SK-N-SH treated with all-trans-retinoic acid at 6 μM for 48 hours (cell line): ENCODE measurements at regions not wholly inside any gene's neighbourhood (a gene's known extent, or its start where the extent isn't known, plus 50 kb on each side); places are given as distances from the start of the nearest gene placed in this dataset.

Experiments used
- ATAC-seq: fragments of 200-7000 bp; cut with Tn5 transposase; 3 replicates; pipeline ENCODE4 v1.9.1; 2020; ENCODE audit warnings: mild to moderate bottlenecking, moderate library complexity
- ARNTL ChIP-seq: fragments of 450-650 bp; formaldehyde crosslinking; IDR thresholded peaks from 2 replicates; pipeline ENCODE4 v1.5.0; 2020; ENCODE audit warnings: low read depth, mild to moderate bottlenecking, moderate library complexity, borderline replicate concordance
- BACH2 ChIP-seq: fragments of 250-450 bp; sonication (Bioruptor Pico); IDR thresholded peaks from 2 replicates; pipeline ENCODE4 v1.9.0; 2021; ENCODE audit warnings: mild to moderate bottlenecking, borderline replicate concordance
- CSDC2 ChIP-seq: fragments of 250-450 bp; sonication (Bioruptor Pico); IDR thresholded peaks from 2 replicates; pipeline ENCODE4 v1.5.0; 2020; ENCODE audit warnings: mild to moderate bottlenecking, moderate library complexity
- ESRRG ChIP-seq: fragments of 250-450 bp; sonication (Bioruptor Pico); IDR thresholded peaks from 2 replicates; pipeline ENCODE4 v1.6.1; 2021; ENCODE audit warnings: mild to moderate bottlenecking
- ISL1 ChIP-seq: fragments of 250-450 bp; sonication (Bioruptor Pico); IDR thresholded peaks from 2 replicates; pipeline ENCODE4 v2.1.2; 2022; ENCODE audit warnings: mild to moderate bottlenecking, moderate library complexity
- OSR1 ChIP-seq: fragments of 250-450 bp; sonication (Bioruptor Pico); IDR thresholded peaks from 2 replicates; pipeline ENCODE4 v1.8.0; 2022; ENCODE audit warnings: moderate library complexity, mild to moderate bottlenecking, inconsistent platforms
- PPARA ChIP-seq: fragments of 250-450 bp; sonication (Bioruptor Pico); IDR thresholded peaks from 2 replicates; pipeline ENCODE4 v1.5.0; 2020; ENCODE audit warnings: mild to moderate bottlenecking, borderline replicate concordance
- RARB ChIP-seq: fragments of 250-450 bp; sonication (Bioruptor Pico); IDR thresholded peaks from 2 replicates; pipeline ENCODE4 v1.8.0; 2021; ENCODE audit warnings: mild to moderate bottlenecking, moderate library complexity
- SNAI2 ChIP-seq: fragments of 250-450 bp; sonication (Bioruptor Pico); IDR thresholded peaks from 2 replicates; pipeline ENCODE4 v1.5.0; 2020; ENCODE audit warnings: mild to moderate bottlenecking, moderate library complexity
- TCF4 ChIP-seq: fragments of 250-450 bp; sonication (Bioruptor Pico); IDR thresholded peaks from 2 replicates; pipeline ENCODE4 v1.8.0; 2021; ENCODE audit warnings: mild to moderate bottlenecking, moderate library complexity, borderline replicate concordance
- TOX ChIP-seq: fragments of 250-450 bp; sonication (Bioruptor Pico); IDR thresholded peaks from 2 replicates; pipeline ENCODE4 v1.8.0; 2021; ENCODE audit warnings: mild to moderate bottlenecking, moderate library complexity, borderline replicate concordance
- ZC3H10 ChIP-seq: fragments of 250-450 bp; sonication (Bioruptor Pico); IDR thresholded peaks from 2 replicates; pipeline ENCODE4 v1.5.1; 2021; ENCODE audit warnings: mild to moderate bottlenecking, moderate library complexity
- ZFP3 ChIP-seq: fragments of 250-450 bp; sonication (Bioruptor Pico); IDR thresholded peaks from 2 replicates; pipeline ENCODE4 v1.5.0; 2020; ENCODE audit warnings: mild to moderate bottlenecking, moderate library complexity
- ZFP30 ChIP-seq: fragments of 450-650 bp; formaldehyde crosslinking; IDR thresholded peaks from 2 replicates; pipeline ENCODE4 v1.5.0; 2022; ENCODE audit warnings: mild to moderate bottlenecking, moderate library complexity
- ZNF565 ChIP-seq: fragments of 450-650 bp; formaldehyde crosslinking; conservative IDR thresholded peaks from 2 replicates; pipeline ENCODE4 v1.5.0; 2020; ENCODE audit warnings: low read depth, mild to moderate bottlenecking, moderate library complexity
- ZNF70 ChIP-seq: fragments of 450-650 bp; formaldehyde crosslinking; IDR thresholded peaks from 2 replicates; pipeline ENCODE4 v1.5.0; 2020; ENCODE audit warnings: mild to moderate bottlenecking, moderate library complexity
- ZNF8 ChIP-seq: fragments of 450-650 bp; formaldehyde crosslinking; IDR thresholded peaks from 2 replicates; pipeline ENCODE4 v1.5.0; 2020; ENCODE audit warnings: mild to moderate bottlenecking, moderate library complexity
- TF ChIP-seq, protein P1 (sequence below): fragments of 250-450 bp; sonication (Bioruptor Pico); IDR thresholded peaks from 2 replicates; pipeline ENCODE4 v1.5.0; 2020; ENCODE audit warnings: mild to moderate bottlenecking, moderate library complexity
- TF ChIP-seq, protein P2 (sequence below): fragments of 250-450 bp; sonication (Bioruptor Pico); IDR thresholded peaks from 2 replicates; pipeline ENCODE4 v1.5.1; 2020; ENCODE audit warnings: low read depth, mild to moderate bottlenecking, moderate library complexity
- TF ChIP-seq, protein P3 (sequence below): fragments of 250-450 bp; sonication (Bioruptor Pico); IDR thresholded peaks from 2 replicates; pipeline ENCODE4 v1.8.0; 2020; ENCODE audit warnings: mild to moderate bottlenecking, moderate library complexity, borderline replicate concordance
- TF ChIP-seq, protein P4 (sequence below): fragments of 250-450 bp; sonication (Bioruptor Pico); IDR thresholded peaks from 2 replicates; pipeline ENCODE4 v1.8.0; 2021; ENCODE audit warnings: low read depth, mild to moderate bottlenecking, moderate library complexity, borderline replicate concordance

DNA sequence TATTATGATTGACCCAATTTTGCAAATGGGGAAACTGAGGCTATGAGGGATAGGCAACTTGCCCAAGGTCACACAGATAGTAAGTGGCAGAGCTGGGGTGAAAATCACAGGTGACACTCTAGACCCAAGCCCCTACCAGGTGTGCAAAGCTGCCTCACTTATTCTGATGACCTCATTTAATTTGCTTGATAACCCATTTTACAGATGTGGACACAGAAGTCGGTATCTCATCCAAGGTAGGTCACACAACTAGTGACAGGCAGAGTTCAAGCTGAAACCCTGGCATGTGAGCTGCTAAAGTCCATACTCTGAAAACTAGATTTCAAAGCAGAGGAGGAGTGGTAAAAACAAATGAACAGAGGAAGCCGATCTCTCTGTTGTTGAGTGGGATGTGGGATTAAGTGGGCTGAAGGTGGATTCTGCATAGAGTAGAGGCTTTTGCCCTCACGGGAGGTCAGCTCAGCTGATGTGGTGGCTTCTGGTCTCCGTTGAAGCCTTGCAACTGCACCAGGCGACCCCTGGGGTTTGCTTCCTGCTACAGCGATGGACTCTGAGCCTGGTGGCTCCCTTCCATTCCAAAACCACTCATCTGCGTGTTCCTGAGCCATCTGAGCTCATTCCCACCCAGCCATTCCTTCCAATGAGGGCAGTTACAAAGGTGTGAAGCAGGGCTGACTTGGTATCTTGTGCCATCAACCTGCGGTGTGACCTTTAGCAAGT is 164.3 kb upstream of the FHL2 start:
- no peak for TF ChIP-seq ZNF565 (CRISPR knock-in tag)
- no peak for TF ChIP-seq TCF4 (CRISPR knock-in tag)
- TF ChIP-seq SNAI2 (CRISPR knock-in tag), result no peak
- no peak for TF ChIP-seq RARB (CRISPR knock-in tag)
- TF ChIP-seq CSDC2 (CRISPR knock-in tag), result no peak
- TF ChIP-seq ZFP30, result no peak
- TF ChIP-seq ZFP3, result no peak
- no peak for TF ChIP-seq PPARA (CRISPR knock-in tag)
- TF ChIP-seq, protein P1, sequence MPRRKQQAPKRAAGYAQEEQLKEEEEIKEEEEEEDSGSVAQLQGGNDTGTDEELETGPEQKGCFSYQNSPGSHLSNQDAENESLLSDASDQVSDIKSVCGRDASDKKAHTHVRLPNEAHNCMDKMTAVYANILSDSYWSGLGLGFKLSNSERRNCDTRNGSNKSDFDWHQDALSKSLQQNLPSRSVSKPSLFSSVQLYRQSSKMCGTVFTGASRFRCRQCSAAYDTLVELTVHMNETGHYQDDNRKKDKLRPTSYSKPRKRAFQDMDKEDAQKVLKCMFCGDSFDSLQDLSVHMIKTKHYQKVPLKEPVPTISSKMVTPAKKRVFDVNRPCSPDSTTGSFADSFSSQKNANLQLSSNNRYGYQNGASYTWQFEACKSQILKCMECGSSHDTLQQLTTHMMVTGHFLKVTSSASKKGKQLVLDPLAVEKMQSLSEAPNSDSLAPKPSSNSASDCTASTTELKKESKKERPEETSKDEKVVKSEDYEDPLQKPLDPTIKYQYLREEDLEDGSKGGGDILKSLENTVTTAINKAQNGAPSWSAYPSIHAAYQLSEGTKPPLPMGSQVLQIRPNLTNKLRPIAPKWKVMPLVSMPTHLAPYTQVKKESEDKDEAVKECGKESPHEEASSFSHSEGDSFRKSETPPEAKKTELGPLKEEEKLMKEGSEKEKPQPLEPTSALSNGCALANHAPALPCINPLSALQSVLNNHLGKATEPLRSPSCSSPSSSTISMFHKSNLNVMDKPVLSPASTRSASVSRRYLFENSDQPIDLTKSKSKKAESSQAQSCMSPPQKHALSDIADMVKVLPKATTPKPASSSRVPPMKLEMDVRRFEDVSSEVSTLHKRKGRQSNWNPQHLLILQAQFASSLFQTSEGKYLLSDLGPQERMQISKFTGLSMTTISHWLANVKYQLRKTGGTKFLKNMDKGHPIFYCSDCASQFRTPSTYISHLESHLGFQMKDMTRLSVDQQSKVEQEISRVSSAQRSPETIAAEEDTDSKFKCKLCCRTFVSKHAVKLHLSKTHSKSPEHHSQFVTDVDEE (CRISPR knock-in tag), result no peak
- TF ChIP-seq ESRRG (CRISPR knock-in tag), result no peak
- TF ChIP-seq, protein P2, sequence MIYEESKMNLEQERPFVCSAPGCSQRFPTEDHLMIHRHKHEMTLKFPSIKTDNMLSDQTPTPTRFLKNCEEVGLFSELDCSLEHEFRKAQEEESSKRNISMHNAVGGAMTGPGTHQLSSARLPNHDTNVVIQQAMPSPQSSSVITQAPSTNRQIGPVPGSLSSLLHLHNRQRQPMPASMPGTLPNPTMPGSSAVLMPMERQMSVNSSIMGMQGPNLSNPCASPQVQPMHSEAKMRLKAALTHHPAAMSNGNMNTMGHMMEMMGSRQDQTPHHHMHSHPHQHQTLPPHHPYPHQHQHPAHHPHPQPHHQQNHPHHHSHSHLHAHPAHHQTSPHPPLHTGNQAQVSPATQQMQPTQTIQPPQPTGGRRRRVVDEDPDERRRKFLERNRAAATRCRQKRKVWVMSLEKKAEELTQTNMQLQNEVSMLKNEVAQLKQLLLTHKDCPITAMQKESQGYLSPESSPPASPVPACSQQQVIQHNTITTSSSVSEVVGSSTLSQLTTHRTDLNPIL (CRISPR knock-in tag), result no peak
- no peak for TF ChIP-seq BACH2
- TF ChIP-seq ZC3H10 (CRISPR knock-in tag), result no peak
- TF ChIP-seq, protein P3, sequence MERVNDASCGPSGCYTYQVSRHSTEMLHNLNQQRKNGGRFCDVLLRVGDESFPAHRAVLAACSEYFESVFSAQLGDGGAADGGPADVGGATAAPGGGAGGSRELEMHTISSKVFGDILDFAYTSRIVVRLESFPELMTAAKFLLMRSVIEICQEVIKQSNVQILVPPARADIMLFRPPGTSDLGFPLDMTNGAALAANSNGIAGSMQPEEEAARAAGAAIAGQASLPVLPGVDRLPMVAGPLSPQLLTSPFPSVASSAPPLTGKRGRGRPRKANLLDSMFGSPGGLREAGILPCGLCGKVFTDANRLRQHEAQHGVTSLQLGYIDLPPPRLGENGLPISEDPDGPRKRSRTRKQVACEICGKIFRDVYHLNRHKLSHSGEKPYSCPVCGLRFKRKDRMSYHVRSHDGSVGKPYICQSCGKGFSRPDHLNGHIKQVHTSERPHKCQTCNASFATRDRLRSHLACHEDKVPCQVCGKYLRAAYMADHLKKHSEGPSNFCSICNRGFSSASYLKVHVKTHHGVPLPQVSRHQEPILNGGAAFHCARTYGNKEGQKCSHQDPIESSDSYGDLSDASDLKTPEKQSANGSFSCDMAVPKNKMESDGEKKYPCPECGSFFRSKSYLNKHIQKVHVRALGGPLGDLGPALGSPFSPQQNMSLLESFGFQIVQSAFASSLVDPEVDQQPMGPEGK (CRISPR knock-in tag), result no peak
- ATAC-seq, result no peak

DNA sequence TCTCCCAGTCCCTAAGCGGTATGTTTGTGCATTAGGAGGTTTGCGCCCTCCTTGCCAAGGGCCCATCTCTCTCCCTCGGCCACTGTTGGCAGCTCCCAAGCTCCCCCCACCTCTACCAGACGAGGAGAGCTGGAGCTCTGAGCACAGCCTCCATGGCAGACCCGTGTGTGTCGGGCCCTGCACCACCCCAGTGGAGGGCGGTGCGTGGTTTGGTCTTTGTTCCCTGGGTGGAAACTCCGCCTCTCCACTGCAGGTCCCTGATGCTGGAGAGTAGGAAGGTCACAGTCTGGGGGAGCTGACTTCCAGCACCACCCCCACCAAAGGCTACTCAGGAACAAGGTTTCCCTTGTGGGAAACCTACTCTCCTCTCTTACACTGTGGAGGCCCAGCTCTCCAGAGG is 162.6 kb upstream of the FHL2 start:
- no peak for ATAC-seq
- TF ChIP-seq ZFP30, result no peak
- TF ChIP-seq TCF4 (CRISPR knock-in tag), result no peak
- TF ChIP-seq ZNF70 (CRISPR knock-in tag), result no peak
- no peak for TF ChIP-seq ZNF565 (CRISPR knock-in tag)

DNA sequence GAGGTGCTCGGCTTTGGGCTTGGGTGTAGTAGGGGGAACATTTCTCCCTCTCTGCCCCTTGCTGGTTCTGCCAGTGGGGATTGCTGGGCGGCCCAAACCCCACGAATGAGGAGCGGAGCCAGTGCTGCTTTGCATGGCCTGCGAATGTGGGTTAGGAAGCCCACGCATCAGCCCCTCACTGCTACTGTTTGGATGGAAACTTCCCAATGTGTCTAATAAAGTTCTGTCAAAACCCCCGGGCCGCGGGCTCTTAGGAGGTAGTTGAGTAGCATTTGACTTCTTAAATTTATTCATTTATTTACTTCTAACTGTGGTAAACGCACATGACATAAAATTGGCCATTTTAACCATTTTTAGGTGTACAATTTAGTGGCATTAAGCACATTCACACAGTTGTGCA is 161.3 kb upstream of the FHL2 start:
- ATAC-seq, result no peak
- no peak for TF ChIP-seq ESRRG (CRISPR knock-in tag)
- no peak for TF ChIP-seq ISL1 (CRISPR knock-in tag)
- TF ChIP-seq, protein P4, sequence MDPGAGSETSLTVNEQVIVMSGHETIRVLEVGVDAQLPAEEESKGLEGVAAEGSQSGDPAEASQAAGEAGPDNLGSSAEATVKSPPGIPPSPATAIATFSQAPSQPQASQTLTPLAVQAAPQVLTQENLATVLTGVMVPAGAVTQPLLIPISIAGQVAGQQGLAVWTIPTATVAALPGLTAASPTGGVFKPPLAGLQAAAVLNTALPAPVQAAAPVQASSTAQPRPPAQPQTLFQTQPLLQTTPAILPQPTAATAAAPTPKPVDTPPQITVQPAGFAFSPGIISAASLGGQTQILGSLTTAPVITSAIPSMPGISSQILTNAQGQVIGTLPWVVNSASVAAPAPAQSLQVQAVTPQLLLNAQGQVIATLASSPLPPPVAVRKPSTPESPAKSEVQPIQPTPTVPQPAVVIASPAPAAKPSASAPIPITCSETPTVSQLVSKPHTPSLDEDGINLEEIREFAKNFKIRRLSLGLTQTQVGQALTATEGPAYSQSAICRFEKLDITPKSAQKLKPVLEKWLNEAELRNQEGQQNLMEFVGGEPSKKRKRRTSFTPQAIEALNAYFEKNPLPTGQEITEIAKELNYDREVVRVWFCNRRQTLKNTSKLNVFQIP, result no peak
- no peak for TF ChIP-seq TOX
- no peak for TF ChIP-seq ZNF8

DNA sequence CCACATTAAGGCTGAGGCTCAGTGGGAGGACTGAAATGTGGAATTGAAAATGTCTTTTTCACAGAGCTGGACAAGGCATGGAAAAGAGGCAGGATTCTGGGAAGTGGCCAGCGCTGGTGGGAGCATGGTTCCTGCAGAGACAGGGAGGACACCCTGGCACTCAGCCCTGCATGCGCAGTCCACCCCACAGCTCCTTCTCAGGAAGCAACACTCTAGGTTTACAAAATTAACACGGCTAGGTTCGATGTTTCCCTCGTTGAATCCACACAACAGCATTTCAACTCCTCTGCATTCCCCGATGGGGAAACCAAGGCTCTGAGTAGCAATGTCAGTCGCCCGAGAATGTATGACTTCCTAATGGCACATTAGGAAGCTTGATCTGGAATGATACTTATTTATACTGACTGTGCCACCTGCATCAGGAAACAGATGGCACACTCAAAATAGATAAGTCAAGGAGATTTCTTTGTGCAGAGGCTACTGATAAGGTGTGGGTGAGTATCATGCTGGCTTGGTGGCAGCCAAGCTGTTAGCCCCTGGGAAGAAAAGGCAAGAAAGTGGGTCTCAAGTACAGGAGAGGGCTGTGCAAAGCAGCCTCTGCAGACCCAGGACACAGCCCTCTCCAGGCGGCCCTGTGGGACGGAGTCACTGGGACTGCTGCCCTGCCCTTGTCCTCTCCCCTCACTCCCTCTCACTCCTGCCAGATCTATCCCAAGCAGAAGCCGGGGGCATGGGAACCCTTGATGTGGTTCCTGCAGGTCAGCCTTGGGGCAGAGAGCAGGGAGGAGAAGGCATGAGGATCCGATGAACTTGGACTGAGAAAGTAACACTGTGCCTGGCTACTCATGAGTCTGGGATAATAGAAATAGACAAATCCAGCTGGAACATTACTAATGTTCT is 158.4 kb upstream of the FHL2 start:
- no peak for ATAC-seq
- TF ChIP-seq, protein P2 (CRISPR knock-in tag), result no peak
- no peak for TF ChIP-seq ZFP30
- TF ChIP-seq OSR1, result no peak
- TF ChIP-seq SNAI2 (CRISPR knock-in tag), result no peak
- TF ChIP-seq ARNTL (CRISPR knock-in tag), result no peak
- TF ChIP-seq, protein P3 (CRISPR knock-in tag), result no peak
- TF ChIP-seq ISL1 (CRISPR knock-in tag), result no peak
- TF ChIP-seq ZC3H10 (CRISPR knock-in tag), result no peak
- no peak for TF ChIP-seq ZFP3
- TF ChIP-seq ZNF8, result no peak
